LHCN-M2 (cell line): ENCODE measurements at regions not wholly inside any gene's neighbourhood (a gene's known extent, or its start where the extent isn't known, plus 50 kb on each side); places are given as distances from the start of the nearest gene placed in this dataset.
A peak's percentile ranks its signal among the peaks of the same experiment; 100 is the strongest.
"Not testable (repeated sequence)": the region's sequence is repeated elsewhere in the genome, so short reads cannot be mapped to it uniquely, and the experiment has no call there.

Source experiments
- DNase-seq: peaks from one replicate; pipeline ENCODE4 v3.0.0-alpha.2; 2012; ENCODE audit warnings: low read depth

DNA sequence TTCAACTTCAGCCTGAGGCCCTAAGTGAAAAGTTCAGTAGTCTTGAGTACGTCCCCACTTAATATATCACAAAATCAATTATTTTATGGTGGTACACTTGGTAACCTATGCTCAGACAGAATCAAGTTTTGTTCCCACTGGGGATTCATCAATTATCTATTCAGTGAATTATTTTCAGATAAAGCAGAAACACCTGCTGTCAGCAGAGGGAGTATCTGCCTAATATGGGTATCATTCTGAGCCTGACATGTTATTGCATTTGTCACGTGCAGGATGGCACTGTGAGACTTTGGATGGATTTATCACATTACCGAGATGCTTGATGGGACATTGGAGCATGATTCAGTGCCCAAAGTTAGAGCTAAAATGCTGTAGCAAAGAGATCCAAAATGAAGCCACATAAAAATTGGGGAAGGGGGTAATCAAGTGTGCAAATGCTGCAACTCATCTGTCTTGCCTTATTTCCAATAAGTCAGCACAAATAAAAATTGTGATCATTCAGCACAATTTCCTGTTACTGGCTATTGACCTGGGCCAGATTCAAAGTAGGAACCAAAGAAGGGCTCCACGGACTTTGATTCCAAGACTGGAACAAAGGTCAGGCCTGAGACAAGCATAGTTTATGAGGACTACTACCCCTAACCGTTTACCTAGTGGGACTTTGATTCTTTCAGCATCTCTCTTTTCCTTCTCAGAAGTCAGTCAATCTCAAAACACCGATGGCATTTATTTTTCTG is 657.6 kb downstream of the LMO4 start:
- no peak for DNase-seq

- no peak for DNase-seq
Observed at GRCh38 chr1:87989346-87989745, 660.7 kb downstream of the LMO4 start.

- not testable (repeated sequence) for DNase-seq
Observed at GRCh38 chr1:87992536-87992935, 663.9 kb downstream of the LMO4 start.

DNA sequence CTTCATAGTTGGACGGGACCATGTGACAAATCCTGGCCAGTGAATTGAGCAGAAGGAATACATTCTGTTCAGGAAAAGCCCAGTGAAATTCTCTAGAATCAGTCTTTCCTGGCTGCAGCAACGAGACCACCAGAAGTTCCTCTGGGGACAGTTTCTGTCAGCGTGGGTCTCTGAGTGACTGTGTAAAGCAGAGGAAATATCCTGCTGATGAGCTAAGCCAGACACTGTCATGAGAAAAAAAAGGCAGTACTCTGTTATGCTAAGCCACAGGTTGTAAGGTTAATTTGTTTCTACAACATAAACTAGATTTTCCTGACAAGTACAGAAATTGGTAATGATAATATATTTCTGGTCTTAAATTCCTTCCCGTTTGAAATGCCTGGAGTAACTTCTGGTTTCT is 664.4 kb downstream of the LMO4 start:
- DNase-seq: no peak

DNA sequence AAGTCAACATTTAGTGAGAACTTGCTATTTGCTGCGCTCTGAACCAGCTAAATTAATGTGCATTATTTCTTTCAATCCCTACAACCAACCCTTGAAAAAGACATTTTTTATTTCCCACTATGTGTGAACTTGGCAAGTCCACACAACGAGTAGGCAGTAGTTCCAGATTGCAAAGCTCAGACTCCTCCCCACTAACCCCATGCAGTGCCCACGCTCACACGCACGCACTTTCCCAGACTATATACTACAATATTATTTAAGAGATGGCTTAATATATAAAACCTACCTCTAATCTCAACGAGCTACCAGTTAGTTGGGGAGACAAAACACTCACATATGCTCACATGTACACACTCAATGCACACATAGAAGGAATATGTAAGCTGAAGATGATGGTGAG is 671.2 kb downstream of the LMO4 start:
- no peak for DNase-seq

GRCh38 chr1:88001460-88001859 is 672.8 kb downstream of the LMO4 start:
- peak; percentile 67 for DNase-seq

DNA sequence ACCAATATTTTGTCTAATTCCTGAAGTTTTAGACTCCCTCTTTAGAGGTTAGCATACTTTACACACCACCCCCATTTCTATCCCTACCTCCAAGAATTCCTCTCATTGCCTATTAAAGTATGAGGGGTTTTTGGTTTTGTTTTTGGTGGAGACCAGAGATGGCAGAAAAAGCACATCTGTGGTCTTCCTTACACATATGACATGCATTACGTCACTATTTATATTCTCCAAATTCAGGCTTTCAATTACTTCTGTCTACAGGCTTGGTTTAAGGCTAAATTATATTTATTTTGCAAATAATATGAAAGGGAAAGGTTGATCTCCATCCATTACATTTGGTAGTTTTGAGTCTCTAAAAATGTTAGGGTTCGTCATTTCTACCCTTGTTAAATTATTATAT is 674.6 kb downstream of the LMO4 start:
- no peak for DNase-seq

DNA sequence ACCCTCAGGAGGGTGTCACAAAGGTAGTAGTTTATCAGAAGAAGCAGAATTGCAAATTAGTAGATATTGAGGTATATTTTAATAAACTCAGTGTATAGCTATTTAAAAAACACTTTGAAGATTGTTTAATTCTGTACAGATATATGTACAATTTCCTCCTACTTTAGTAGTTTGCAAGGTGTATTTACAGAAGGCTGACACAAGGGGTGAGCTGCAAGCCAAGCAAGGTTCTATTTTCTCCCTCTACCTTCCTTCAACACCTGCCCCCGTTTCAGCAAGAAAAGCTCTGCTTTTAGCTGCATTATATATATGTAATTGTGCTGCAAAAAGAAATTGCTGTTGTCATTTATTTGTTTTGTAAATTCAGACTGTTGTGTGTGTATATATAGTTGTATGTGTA is 674.2 kb upstream of the PKN2 start:
- no peak for DNase-seq

GRCh38 chr1:88013485-88013884 is 670.6 kb upstream of the PKN2 start:
- DNase-seq: no peak

DNA sequence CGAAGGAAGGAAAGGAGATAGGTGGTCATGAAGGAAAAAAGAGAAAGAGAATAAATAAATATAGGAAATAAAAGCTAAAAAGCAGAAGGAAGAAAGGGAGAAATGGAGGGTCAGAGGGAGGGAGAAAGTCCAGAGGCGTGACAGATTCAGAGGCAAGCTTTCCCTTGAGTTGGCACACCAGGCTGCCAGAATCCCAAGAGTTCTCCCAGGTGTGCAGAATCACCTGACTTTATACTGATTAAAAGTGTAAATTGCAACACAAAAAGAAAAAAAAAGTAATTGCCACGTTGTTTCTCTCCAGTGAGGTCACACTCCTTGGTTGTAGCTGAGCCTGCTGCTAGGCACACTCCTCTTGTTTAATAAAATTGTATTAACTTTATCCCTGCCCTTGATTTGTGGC is 669.9 kb upstream of the PKN2 start:
- DNase-seq: no peak

- DNase-seq: no peak
Observed at GRCh38 chr1:88016947-88017346, 667.1 kb upstream of the PKN2 start.

DNA sequence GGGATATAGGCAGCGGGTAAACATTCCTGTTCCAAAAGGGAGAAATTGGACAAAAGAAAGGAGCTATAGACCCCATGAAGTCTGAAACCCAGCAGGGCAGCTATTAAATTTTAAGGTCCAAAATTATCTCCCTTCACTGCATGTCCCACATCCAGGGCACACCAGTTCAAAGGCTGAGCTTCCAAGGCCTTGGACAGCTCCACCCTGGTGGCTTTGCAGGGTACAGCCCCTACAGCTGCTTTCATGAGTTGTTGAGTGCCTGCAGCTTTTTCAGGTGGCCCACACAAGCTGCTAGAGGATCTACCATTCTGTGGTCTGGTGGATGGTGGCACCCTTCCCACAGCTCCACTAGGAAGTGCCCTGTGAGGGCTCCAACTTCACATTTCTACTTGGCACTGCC is 662.5 kb upstream of the PKN2 start:
- DNase-seq: no peak

DNA sequence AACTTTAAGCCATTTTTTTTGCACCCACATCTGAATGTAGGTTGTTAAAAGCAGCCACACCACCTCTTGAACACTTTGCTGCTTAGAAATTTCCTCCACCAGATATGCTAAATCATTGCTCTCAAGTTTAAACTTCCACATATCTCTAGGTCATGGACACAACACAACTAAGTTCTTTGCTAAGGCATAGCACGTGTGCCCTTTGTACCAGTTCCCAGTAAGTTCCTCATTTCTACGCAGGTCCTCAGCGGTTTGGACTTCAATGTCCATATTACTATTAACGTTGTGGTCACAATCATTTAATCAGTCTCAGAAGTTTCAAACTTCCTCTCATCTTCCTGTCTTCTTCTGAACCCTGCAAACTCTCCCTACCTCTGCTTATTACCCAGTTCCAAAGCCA is 661.6 kb upstream of the PKN2 start:
- DNase-seq: no peak

GRCh38 chr1:88029142-88029541 is 654.9 kb upstream of the PKN2 start:
- DNase-seq: no peak

DNA sequence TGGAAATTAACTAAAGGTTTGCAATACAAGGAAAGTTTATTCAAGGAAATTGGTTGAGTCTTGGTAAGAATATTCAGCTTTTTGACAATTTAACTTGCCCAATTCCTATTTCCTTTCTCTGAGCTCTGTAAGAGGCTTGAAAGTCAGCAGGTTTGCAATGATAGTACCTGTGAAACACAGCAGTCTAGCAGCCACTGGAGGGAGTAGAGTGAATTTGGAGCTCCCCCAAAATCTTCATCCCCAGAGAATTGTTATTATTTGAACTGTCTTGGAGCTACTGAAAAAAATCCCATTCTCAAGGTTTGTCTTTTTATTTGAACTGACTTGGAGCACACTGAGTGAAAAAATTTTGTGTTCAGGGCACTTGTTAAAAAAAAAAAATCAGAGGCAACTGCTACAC is 654.2 kb upstream of the PKN2 start:
- DNase-seq: no peak

DNA sequence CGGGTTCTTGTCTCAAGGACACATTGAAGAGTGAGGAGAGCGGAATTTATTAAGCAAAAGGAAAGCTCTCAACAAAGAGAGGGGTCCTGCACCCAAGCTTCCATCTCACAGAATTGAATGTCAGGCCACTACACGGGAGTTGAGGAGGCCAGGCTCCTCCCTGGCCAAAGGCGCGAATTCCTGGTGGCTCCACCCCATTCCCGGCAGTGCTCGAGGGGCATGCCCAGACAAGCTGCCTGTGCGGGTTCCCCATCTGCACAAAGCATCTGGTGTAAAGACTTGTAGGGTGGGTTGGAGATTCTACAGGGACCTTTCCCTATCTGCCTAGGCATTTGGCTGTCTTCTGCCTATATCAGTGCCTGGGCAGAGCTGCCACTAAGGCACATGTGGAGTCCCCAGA is 648.5 kb upstream of the PKN2 start:
- no peak for DNase-seq

GRCh38 chr1:88036345-88037014 is 647.6 kb upstream of the PKN2 start:
- no peak for DNase-seq

DNA sequence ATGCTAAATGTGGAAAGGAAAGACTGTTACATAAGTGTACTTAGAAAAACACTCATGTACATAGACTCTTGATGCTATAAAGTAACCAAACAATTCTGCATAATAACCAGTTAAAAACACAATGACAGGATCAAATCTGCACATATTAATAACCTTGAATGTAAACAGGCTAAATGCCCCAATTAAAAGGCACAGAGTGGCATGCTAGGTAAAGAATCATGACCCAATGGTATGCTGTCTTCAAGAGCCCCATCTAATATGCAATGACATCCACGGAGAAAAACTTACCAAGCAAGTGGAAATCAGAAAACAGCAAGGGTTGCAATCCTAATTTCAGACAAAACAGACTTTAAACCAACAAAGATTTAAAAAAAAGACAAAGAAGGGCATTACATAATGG is 644.8 kb upstream of the PKN2 start:
- no peak for DNase-seq

- no peak for DNase-seq
Observed at GRCh38 chr1:88043834-88044233, 640.2 kb upstream of the PKN2 start.

DNA sequence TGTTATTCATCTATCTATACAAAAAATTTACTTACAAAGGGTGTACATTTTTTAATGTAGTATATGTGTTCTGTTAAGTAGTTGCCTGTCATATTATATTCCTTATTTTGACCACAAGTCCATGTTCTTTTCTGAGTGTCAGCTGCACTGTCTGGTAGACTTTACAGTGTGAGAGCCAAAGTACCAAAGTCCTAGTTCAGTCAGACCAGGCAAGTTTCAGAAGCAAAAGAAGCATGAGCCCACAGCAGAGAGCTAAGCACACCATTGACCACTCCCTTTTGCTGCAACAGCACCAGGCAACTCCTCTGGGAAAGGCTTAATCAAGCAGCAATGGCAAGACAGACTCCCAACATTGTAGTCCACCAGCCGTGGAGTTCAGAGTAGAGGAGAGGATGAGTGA is 631.9 kb upstream of the PKN2 start:
- no peak for DNase-seq

GRCh38 chr1:88053065-88053464 is 631.0 kb upstream of the PKN2 start:
- no peak for DNase-seq

DNA sequence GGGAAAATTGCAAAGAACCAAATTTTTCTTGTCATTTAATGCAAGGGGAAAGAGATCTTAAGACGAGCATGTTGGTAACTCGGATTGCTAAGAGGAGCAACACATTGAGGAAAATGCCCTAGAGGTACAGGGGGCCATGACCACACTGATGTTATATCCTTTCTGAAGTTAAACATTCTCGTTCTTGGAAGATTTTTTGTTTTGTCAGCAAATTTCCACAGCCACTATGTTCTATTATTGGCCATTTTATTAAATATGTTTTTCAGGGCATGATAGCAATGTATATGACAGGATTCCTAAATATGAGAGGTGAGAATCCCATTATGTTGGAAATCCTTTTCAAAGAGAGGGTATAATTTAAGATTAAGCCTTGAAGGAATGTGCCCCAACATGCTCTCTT is 627.2 kb upstream of the PKN2 start:
- DNase-seq: no peak

DNA sequence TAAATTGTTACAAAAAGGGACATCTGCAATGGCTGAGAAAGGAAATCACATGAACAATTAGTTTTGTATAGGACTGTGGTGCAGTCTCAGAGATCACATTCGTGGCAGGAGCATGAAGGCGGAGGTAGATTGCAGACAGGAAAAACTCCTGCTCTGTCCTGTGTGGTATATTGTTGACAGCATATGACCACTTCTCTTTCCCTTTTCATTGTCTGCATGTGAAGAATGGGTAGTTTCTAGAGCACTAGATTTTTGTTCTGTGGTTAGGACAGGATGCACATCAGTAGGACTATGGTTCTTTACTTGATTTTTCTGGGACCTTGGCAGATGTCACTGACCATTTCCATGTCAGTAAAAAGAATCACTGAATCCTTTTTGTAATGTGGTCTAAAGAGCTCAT is 625.9 kb upstream of the PKN2 start:
- DNase-seq: no peak
